ENCODE measurements at regions not wholly inside any gene's neighbourhood (a gene's known extent, or its start where the extent isn't known, plus 50 kb on each side); places are given as distances from the start of the nearest gene placed in this dataset.

DNA sequence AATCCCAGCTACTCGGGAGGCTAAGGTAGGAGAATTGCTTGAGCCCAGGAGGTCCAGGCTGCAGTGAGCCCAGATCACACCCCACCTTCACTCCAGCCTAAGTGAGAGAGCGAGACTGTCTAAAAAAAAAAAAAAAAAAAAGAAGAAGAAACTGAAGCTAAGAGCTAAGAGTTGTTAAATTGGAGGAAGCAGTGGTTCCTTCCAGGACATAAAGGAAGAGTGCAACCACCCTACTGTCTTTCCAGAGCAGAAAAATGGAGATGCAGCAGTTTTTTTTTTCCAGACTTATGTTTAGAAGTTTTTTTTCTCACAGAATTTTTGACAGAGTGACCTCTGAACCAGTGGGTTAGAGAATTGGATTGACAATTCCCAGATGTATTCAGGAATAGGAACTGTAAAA lies 88.7 kb downstream of the HLX start:
- TF ChIP-seq FOXA1 (IDR thresholded peaks at IDR 0.05) (no peak), L3MBTL2 (conservative IDR thresholded peaks at IDR 0.05) (no peak), BHLHE40 (IDR thresholded peaks at IDR 0.05; ENCODE audit: borderline replicate concordance) (no peak), SP1 (IDR thresholded peaks at IDR 0.05) (no peak), LEF1 (IDR thresholded peaks at IDR 0.05; ENCODE audit: borderline replicate concordance) (no peak)

Measured in HEK293T (cell line).